ENCODE measurements at regions not wholly inside any gene's neighbourhood (a gene's known extent, or its start where the extent isn't known, plus 50 kb on each side); places are given as distances from the start of the nearest gene placed in this dataset.

- DNase-seq, result no peak
- intact Hi-C loops (cut with DNase I, micrococcal nuclease), result no loop called here
- ATAC-seq, result no peak
- H3K4me1 ChIP-seq (ENCODE audit: low read depth), result no peaks in the 10 kb centered on the region
- no peaks in the 10 kb centered on the region for H3K9me3 ChIP-seq
- H3K36me3 ChIP-seq (ENCODE audit: low read depth), result no peaks in the 10 kb centered on the region
- H3K4me3 ChIP-seq, result no peak overlapping the region
- TF ChIP-seq, protein P1, sequence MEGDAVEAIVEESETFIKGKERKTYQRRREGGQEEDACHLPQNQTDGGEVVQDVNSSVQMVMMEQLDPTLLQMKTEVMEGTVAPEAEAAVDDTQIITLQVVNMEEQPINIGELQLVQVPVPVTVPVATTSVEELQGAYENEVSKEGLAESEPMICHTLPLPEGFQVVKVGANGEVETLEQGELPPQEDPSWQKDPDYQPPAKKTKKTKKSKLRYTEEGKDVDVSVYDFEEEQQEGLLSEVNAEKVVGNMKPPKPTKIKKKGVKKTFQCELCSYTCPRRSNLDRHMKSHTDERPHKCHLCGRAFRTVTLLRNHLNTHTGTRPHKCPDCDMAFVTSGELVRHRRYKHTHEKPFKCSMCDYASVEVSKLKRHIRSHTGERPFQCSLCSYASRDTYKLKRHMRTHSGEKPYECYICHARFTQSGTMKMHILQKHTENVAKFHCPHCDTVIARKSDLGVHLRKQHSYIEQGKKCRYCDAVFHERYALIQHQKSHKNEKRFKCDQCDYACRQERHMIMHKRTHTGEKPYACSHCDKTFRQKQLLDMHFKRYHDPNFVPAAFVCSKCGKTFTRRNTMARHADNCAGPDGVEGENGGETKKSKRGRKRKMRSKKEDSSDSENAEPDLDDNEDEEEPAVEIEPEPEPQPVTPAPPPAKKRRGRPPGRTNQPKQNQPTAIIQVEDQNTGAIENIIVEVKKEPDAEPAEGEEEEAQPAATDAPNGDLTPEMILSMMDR (IDR thresholded peaks at IDR 0.05), result no peak
These were observed 278.3 kb downstream of the PPP1R2C start for GRCh38 chrX:42499620-42500019.

DNA sequence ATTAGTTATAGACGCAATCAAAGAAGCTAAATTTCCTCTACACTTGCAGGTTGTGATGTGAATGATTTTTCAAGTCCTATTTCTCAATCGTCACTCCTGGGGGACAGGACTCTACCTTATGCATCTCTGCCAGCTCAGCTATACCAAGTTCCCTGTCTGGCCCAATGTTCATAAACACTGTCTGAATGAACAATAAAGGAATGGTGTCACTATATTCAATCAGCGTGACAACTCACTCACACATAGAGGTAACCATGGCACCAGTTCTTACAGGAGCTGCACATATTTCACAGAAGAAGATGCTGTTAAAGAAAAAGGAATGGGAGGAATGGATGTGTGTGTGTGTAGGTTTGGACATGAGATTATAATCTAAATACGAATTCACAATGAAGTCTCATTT is 280.6 kb downstream of the PPP1R2C start:
- Histone ChIP-seq H3K9me3 (no peaks in the 10 kb centered on the region), H3K4me3 (no peak overlapping the region), H3K4me1 (ENCODE audit: low read depth) (no peaks in the 10 kb centered on the region), H3K36me3 (ENCODE audit: low read depth) (no peaks in the 10 kb centered on the region)
- TF ChIP-seq, protein P1 (IDR thresholded peaks at IDR 0.05), result no peak
- ATAC-seq (no peak), DNase-seq (no peak)
- intact Hi-C loops (cut with DNase I, micrococcal nuclease), result no loop called here

- intact Hi-C loops (cut with DNase I, micrococcal nuclease), result no loop called here
These were observed 281.7 kb downstream of the PPP1R2C start for GRCh38 chrX:42496239-42496638.

DNA sequence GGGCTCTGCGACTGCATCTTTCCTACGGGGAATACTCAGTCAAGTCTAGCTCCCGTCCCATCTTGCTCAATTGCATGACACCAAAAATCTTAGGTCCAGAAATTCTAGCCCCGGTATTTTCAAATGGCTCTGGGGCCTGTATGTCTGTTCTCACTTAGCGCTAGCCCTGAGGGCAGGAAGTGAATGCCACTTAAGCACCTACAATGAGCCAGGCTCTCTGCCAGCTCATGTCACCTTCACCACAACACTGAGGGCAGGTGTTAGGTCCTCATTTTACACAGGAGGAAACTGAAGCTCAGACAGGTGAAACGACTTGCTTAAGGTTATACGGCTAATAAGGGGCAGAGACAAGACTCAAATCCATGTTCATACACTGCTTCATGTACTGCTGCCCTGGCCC is 282.8 kb downstream of the PPP1R2C start:
- Histone ChIP-seq H3K4me3 (no peak overlapping the region), H3K4me1 (ENCODE audit: low read depth) (no peaks in the 10 kb centered on the region), H3K36me3 (ENCODE audit: low read depth) (no peaks in the 10 kb centered on the region), H3K9me3 (no peaks in the 10 kb centered on the region)
- TF ChIP-seq, protein P1 (IDR thresholded peaks at IDR 0.05), result no peak
- ATAC-seq, result no peak
- no peak for DNase-seq
- intact Hi-C loops (cut with DNase I, micrococcal nuclease), result no loop called here

More at GRCh38 chrX:42496239-42496638, 281.7 kb downstream of the PPP1R2C start:
- DNase-seq (no peak), ATAC-seq (no peak)
- no peaks in the 10 kb centered on the region for H3K36me3 ChIP-seq (ENCODE audit: low read depth)
- TF ChIP-seq, protein P1 (IDR thresholded peaks at IDR 0.05), result no peak
- H3K9me3 ChIP-seq, result no peaks in the 10 kb centered on the region
- H3K4me3 ChIP-seq, result no peak overlapping the region
- H3K4me1 ChIP-seq (ENCODE audit: low read depth), result no peaks in the 10 kb centered on the region

- no peak overlapping the region for H3K4me3 ChIP-seq
- H3K9me3 ChIP-seq, result no peaks in the 10 kb centered on the region
- H3K4me1 ChIP-seq (ENCODE audit: low read depth), result no peaks in the 10 kb centered on the region
- DNase-seq, result no peak
- no peaks in the 10 kb centered on the region for H3K36me3 ChIP-seq (ENCODE audit: low read depth)
- ATAC-seq, result no peak
- intact Hi-C loops (cut with DNase I, micrococcal nuclease), result no loop called here
- TF ChIP-seq, protein P1 (IDR thresholded peaks at IDR 0.05), result no peak
These were observed 286.6 kb downstream of the PPP1R2C start for GRCh38 chrX:42491137-42491907.

Data from mucosa of descending colon (tissue), 3 donors.